HG02884 (cell line): ENCODE measurements at regions not wholly inside any gene's neighbourhood (a gene's known extent, or its start where the extent isn't known, plus 50 kb on each side); places are given as distances from the start of the nearest gene placed in this dataset.
"Not testable (repeated sequence)": the region's sequence is repeated elsewhere in the genome, so short reads cannot be mapped to it uniquely, and the experiment has no call there.

ENCODE experiments used
- ATAC-seq: cut with Tn5 transposase; IDR thresholded peaks from one replicate; pipeline ENCODE4 v1.9.1; 2021; ENCODE audit warnings: mild to moderate bottlenecking, moderate library complexity; ENCODE audit not compliant: unreplicated experiment

DNA sequence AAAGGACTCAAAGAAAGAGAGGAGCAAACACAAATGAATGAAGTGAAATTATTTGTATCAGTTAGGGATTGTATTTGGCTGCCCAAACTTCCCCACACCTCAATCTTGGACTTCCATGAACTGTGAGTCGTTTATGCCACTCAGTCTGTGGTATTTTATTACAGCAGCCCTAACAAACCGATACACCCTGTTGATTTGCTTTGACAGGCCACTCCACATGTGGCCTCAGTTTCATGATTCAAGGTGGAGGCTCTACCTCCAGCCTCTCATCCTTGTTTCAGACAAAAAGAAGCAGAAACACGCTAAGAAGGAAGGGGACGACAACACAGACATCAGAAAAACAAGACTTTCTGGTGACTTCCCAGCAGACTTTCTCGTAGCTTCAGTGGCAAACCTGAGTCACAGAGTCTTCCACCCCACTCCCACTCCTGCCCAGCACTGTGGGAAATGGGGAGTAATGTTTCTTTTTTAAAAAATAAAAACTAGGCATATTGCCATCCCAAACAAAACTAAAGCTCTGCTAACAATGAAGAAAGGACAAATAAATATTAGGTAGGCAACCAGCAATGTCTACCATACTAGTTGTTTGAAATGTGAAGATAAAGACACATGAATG, 52.2 kb upstream of the ABCA1 start:
- ATAC-seq, result no peak

DNA sequence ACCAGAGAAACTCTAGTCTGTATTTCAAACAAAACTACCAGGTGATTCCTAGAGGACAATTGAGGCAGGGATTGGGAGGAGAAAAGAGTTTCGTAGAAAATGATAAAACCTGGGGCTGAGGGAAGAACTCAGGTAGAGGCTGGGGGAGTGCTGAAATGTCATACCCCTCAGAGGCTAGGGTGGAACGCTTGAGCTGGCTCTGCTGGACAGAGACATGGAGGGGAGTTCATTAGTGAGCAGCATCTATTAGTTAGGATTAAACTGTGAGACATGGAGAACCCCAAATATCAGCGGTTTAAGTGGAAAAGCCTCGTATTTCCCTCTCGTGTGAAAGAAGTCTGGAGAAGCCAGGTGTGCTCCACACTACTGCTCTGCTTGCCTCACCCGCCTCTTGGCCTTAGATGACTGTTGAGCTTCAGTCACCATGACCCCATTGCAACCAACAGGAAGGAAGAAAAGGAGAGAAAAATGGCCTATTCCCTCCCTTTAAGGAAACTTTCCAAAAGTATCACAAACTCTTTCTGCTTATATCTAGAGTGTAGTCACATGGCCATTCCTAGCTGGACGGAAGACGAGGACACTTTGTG, 53.7 kb upstream of the ABCA1 start:
- ATAC-seq, result no peak

DNA sequence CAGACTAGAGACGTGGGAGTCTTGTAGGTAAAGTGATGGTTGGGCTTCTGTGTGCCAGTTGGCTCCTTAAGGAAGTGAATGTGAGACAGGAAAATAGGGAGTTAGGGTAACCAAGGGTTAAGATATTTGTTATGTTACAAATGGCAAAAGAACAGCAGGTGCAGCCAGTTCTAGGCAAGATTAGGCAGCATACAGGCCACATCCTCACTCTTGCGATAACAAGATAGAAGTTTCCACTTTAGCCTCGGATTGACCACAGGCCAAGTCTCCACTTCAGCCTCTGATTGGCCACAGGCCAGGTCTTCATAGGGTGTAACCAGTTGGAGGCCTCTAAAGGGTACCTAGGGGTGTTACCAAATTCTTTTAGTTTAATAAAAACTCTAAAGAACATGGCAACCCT, 54.6 kb upstream of the ABCA1 start:
- ATAC-seq, result no peak

DNA sequence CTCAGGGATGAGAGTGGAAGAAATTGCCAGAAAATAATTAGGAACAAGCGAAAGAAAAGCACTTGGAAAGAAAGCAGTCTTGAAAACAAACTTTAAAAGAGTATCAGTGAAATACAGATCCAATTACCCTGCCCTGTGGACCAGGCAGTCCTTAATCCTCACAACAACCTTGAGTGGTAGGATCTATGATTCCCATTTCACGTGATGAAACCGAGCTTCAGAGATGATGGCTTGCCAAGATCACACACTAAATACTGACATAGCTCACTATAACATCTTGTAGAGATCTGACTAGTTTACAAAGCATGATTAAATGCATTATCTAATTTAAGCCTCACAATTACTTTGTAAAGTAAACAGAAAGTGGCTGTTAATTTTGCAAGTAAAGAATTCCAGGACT, 55.5 kb upstream of the ABCA1 start:
- no peak for ATAC-seq

DNA sequence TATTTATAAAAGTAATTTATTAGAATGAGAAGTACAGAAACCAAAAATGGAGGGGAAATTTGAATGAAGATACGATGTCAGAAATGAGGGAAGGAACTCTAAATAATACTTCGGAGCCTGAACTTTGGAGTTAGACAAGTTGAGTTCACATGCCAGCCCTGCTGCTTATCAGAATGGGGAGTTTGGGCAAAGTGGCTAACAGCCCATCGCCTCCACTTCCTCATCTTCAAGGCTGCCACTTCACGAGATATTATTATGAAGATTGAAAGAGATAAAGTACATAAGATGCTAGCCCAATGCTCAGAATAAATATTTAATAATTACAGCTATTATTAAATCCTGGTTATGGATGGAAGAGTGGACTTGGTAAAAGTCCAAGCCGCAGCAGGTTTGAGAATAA, 56.2 kb upstream of the ABCA1 start:
- ATAC-seq, result no peak

DNA sequence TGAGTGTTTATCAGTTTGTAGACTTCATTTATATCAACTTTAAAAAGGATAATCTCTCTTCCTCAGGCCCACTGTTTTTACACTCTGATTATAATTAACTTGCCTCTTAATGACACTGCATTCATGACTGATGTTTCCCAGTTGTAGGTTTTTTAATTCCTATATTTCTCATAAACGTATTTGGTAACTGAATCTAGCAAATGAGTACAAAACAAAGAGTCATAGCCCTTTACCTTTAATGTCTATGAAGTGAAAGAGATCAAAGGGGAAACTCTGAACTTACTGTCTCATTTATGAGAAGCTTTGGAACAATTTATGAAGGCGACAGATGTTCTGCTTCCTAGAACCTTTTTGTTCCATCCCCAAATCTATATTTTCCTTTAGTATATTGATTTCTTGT, 56.6 kb upstream of the ABCA1 start:
- no peak for ATAC-seq

DNA sequence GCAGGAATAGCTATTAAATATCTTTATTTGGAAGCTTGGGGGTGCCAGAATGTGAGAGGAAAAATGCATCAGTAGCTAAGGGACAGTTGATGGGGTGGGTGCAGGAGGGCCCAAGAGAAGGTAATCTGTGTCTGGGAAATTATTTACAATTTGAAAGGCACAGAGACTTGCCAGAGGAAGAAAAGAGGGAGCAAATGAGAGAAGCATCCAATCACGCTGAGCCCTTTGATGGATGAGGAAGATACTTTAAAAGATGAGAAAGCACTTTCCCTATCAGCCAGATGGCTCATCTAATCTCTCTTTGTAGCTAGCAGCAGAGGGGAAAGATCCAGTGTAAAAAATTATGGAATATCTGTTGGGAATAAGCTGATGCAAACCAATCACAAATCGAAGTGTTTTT, 57.0 kb upstream of the ABCA1 start:
- ATAC-seq, result no peak

DNA sequence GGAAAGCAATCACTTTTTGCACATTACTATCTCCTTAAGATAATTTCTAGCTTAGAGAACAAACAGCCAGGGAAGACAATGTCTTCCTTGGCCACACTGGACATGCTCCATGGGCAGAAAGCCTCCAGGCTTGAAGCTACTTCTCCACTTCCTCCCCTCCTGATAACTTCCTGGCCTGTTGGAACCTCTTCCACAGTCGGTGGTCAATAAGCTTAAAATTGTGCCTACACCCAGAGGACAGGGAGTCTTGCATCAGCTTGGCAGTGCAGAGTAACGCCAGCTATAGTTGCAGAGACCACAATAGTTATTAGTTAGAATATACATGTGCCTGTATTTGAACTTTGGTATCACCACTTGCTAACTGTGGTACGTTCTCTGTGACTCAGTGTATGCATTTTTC, 58.1 kb upstream of the ABCA1 start:
- ATAC-seq, result no peak

DNA sequence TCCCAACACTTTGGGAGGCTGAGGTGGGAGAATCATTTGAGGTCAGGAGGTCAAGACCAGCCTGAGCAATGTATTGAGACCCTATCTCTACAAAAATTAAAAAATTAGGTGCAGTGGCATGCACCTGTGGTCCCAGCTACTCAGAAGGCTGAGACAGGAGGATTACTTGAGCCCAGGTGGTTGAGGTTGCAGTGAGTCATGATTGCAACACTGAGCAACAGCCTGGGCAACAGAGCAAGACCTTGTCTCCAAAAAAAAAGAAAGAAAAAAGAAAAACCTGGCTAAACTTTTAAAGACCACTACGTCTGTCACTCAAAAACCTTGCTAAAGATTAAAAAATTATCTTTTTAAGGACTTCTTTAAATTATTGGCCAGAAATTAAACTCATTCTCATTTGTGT, 59.8 kb upstream of the ABCA1 start:
- no peak for ATAC-seq

DNA sequence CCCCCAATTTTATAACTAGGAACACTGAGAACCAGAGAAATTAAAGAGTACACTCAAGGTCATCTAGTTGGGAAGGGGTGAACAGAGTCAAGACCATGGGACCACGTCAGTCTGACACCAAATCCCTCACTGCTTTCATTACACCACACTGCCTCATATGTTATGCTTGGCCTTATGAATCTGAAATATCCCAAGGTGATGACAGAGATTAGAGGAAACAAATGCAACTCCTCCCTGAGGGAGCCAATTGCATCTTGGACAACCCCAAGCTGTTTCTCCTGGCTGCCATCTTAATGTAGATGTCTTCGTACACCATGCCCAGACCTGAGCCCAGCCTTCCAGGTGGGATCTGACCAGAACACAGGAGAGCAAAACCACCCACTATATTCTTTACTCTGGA, 60.6 kb upstream of the ABCA1 start:
- ATAC-seq, result no peak

DNA sequence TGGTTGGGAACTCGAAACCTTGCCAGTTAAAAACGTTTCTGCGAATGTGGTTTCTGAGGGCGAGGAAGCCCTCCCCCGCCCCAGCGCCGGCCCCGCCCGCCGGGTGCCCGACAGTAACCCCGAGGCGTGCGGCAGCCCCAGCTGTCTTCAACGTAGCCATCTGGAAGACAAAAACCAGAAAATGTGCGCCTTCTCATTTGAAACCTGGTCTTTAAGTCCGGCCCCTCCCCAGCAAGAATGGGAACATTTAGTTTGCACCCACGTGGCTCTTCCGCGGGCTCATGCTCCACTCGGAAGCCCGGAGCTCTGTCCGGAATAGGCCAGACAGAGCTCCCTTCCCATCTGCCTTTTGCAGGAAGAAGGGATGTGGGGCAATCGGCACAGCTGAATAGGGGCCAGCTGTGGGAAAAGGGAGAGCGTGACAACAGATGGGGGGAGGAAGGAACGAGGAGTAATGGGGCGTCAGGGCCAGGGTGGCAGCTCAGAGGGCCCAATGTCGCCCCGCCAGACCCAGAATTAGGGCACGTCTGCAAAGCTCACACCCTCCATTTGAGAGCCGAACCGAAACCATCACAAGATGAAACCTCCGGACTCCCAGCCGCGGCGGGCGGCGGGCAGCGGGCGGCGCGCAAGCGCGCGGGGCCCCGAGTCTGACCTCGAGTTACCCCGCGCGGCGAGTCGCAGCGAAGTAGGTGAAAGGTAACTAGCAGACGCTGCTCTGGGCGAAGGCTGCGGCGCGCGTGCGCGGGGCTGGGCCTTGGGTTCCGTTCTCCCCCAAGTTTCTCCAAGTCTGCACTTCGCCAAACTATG, 63.4 kb upstream of the ABCA1 start:
- peak; percentile 87 for ATAC-seq

DNA sequence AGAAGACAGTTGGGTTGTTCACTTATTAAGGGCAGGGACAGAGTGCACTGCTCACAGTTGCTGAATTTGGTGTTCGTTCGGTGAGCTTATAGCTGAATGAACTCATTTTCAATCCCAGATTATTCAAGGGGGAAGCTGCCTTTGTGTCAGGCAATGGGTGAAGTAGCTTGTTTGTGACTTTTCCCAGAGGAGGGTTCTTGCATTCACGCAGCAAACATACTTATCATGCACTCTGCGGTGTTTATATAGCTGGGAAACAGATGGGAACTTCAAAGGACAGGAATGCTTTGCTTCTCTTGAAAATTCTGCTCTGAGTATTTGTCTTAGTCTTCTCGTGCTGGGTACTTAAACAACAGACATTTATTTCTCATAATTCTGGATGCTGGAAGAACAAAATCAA, 64.7 kb upstream of the ABCA1 start:
- ATAC-seq, result no peak

DNA sequence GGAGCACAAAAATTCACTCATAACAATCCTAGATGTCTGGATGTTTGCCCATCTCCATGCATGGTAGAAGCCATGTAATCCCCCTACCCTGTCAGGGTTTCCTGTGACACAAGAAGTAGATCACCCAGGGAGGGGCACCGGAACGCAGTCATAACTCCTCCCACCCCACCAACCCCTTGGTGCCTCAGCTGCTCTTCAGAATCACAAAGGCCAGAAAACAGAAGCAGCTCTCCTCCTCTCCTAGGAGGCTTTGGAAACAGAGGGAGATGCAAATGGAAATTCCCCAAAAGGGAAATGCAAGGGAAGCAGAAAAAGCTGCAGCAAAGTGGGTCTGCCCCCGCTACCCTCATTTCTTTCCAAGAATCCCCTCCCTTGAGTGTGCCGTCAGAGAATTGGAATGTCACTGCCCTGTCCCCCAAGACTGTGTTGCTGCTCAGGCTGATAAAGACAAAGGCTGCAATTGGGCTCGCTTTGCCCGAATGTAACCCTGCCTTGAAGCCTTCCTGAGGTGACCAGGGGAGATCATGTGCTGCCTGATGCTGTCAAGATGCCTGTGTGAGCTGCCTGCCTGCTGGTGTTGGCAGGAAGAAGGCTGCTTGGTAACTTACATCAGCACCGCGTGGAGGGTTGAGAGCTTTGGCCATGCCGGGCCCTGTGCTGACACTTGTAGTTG, 65.5 kb upstream of the ABCA1 start:
- no peak for ATAC-seq

DNA sequence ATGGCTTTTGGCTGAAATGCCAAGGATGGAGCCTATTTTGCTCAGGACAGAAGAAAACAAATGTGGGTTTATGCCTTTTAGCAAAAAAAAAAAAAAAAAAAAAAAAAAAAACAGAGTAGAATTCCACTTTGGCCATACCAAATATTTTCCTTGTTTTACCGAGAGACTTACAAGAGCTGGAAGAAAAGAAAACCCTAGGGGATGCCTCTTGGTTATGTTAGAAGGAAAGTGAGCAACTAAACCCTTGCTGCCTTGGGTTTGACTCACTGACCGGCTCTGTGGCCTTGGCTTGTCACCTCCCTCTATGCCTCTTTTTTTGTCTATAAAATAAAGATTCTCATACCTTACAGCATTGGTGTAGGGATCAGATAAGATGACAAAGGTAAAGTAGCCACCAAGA, 69.6 kb upstream of the ABCA1 start:
- no peak for ATAC-seq

DNA sequence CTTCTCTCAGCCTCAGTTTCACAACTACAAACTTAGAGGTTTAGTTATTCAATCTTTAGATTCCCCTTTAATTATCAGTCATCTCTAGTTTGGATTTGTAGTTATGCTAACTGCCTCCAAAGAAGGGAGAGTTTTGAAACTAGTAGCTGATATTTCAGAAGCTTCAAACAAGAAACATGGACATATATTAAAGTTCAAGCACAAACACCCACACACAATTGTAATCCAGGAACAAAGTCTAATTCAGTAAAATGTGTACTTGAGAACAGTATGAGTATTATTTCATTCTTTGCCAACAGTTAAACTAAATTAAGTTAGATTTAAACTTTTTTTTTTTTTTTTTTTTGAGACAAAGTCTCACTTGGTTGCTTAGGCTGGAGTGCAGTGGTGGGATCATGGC, 71.2 kb upstream of the ABCA1 start:
- no peak for ATAC-seq

DNA sequence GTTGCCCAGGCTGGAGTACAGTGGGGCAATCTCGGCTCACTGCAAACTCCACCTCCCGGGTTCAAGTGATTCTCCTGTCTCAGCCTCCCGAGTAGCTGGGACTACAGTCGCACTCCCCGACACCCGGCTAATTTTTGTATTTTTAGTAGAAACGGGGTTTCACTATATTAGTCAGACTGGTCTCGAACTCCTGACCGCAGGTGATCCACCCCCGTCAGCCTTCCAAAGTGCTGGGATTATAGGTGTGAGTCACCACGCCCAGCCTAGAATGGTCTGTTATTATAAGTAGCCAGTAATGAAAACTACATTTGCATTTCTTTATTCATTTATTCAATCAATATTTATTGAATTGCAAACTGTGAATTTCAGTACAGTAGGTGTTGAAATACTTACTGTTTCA, 72.6 kb upstream of the ABCA1 start:
- not testable (repeated sequence) for ATAC-seq

DNA sequence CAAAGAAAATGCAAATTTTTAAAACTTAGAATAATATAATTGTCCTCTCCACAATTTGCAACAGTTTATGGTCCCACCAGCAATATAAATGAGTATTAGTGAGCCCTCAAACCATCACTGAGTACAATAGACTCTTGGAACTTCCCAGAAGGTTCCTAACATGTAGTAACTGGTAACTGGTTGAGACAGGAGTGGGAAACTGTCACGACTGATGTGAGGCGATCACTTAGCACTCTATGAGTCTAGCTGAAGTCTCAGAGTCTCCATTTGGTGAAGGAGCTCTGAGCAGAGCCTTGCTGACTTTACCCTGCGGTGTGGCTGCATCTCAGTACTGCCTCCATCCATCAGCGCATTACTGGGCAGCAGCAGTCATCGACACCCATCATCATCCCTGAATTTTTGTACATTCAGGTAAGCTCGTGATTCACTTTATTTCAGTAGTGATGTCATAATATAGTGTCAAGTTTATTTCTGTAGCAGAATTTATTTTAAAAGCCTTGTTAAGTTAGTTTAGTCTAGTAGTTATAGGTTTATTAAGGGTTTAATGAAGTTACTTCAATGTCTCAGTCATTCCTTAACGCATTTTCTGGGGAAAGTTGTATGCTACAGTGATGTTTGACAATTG, 76.6 kb upstream of the ABCA1 start:
- ATAC-seq, result no peak

DNA sequence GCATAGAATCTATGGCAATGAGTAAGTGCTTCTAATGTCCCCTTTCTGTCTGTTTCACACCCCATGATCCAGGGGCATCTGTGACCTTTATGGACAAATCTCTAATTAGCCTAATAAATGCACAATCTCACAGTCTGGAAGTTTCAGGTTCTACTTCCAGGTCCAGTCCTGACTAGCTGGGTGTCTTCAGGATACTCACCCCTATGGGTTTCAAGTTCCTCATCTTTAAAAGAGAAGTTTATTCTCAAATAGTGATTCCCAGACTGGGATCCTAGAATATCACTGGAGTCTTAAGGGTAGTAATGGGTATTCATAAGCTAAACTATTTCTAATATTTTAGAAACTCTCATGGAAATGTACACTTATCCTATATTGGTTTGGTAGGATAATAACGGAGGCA, 77.2 kb upstream of the ABCA1 start:
- no peak for ATAC-seq

DNA sequence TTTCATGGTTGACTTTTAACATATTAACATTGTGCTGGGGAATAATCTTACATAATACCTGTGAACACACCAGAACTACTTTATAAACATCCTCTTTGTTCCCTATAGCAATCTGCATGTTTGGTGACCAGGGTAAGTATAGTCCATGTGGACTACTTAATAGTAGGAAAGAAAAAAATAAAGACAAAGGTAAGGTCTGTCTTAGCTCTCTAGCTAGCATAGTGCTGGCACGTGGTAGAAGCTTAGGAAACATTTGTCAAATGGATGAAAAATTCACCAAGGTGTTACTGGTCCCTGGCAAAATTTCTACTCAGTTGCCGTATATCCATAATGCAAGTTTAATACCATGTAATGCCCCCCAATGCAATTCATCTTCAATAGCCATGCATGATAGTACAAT, 78.6 kb upstream of the ABCA1 start:
- ATAC-seq, result no peak

DNA sequence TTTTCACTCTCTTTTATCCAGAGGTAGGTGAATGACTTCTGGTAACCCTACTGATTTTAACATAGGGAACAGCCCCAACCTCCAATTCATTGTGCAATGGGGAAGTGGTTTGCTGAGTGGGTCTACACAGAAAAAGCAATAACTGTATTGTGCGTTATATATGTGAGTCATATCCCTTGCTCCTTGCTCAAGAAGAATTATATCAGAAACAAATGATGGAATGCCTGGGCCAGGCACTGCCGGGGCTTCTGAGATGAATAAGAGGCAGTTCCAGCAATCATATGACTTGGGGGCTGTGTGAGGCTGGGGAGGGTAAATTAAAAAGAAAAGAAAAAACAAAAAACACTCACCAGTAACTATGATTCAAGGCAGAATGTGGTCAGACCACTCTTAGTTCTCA, 79.2 kb upstream of the ABCA1 start:
- no peak for ATAC-seq

DNA sequence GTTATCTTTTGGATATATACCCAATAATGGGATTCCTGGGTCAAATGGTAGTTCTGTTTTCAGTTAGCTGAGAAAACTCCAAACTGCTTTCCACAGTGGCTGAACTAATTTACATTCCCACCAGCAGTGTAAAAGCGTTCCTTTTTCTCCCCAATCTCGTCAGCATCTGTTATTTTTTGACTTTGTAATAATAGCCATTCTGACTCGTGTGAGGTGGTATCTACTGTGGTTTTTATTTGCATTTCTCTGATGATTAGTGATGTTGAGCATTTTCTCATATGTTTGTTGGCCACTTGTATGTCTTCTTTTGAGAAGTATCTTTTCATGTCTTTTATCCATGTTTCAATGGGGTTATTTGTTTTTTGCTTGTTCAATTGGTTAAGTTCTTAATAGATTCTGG, 82.1 kb upstream of the ABCA1 start:
- ATAC-seq, result not testable (repeated sequence)
